NCI-H510A (cell line): ENCODE measurements at regions not wholly inside any gene's neighbourhood (a gene's known extent, or its start where the extent isn't known, plus 50 kb on each side); places are given as distances from the start of the nearest gene placed in this dataset.
A peak's percentile ranks its signal among the peaks of the same experiment; 100 is the strongest.

Experiments used
- DNase-seq: peaks from one replicate; lab custom pipeline; 2025; lab: John Stamatoyannopoulos, UW

GRCh38 chr2:176540995-176541394 lies 271.8 kb downstream of the MTX2 start:
- DNase-seq: no peak

- DNase-seq: no peak
Observed at GRCh38 chr2:176542476-176542875, 273.2 kb downstream of the MTX2 start.

- DNase-seq: no peak
Observed at GRCh38 chr2:176544557-176544956, 275.3 kb downstream of the MTX2 start.

GRCh38 chr2:176544991-176545956 lies 276.0 kb downstream of the MTX2 start:
- no peak for DNase-seq

- no peak for DNase-seq
Observed at GRCh38 chr2:176546550-176546949, 277.3 kb downstream of the MTX2 start.

- DNase-seq: no peak
Observed at GRCh38 chr2:176552501-176553135, 283.4 kb downstream of the MTX2 start.

- DNase-seq: no peak
Observed at GRCh38 chr2:176553685-176554100, 284.5 kb downstream of the MTX2 start.

- no peak for DNase-seq
Observed at GRCh38 chr2:176554101-176555048, 285.1 kb downstream of the MTX2 start.

- DNase-seq: no peak
Observed at GRCh38 chr2:176555112-176555511, 285.9 kb downstream of the MTX2 start.

GRCh38 chr2:176555781-176556180 lies 286.5 kb downstream of the MTX2 start:
- DNase-seq: no peak

- DNase-seq: no peak
Observed at GRCh38 chr2:176556373-176556772, 287.1 kb downstream of the MTX2 start.

GRCh38 chr2:176557821-176558220 lies 288.6 kb downstream of the MTX2 start:
- DNase-seq: no peak

GRCh38 chr2:176558574-176559140 lies 289.4 kb downstream of the MTX2 start:
- no peak for DNase-seq

GRCh38 chr2:176560296-176560695 lies 291.1 kb downstream of the MTX2 start:
- DNase-seq: no peak

GRCh38 chr2:176561706-176562105 lies 292.5 kb downstream of the MTX2 start:
- DNase-seq: no peak

GRCh38 chr2:176562359-176563078 lies 293.3 kb downstream of the MTX2 start:
- DNase-seq: no peak

- DNase-seq: peak; percentile 71
Observed at GRCh38 chr2:176565641-176566323, 296.5 kb downstream of the MTX2 start.

- DNase-seq: no peak
Observed at GRCh38 chr2:176566496-176566895, 297.3 kb downstream of the MTX2 start.

- DNase-seq: no peak
Observed at GRCh38 chr2:176566961-176567360, 297.7 kb downstream of the MTX2 start.

GRCh38 chr2:176567361-176567760 lies 298.1 kb downstream of the MTX2 start:
- DNase-seq: no peak
